ENCODE measurements at regions not wholly inside any gene's neighbourhood (a gene's known extent, or its start where the extent isn't known, plus 50 kb on each side); places are given as distances from the start of the nearest gene placed in this dataset.

DNA sequence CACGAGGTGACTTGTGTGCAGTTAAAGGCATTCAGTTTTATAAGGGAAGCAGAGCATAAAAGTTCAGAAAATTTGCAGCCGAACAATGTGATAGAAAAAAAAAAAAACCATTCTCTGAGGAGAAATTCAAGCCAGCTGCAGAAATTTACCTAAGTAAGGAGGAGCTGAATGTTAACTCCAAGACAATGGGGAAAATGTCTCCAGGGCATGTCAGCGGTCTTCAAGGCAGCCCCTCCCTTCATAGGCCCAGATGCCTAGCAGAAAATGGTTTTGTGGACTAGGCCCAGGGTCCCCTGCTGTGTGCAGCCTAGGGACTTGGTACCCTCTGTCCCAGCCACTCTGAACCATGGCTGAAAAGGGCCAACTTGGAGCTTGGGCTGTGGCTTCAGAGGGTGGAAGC lies 1764.0 kb downstream of the C4orf33 start:
- BruUV-seq (replicated peaks), result no TSS peak

DNA sequence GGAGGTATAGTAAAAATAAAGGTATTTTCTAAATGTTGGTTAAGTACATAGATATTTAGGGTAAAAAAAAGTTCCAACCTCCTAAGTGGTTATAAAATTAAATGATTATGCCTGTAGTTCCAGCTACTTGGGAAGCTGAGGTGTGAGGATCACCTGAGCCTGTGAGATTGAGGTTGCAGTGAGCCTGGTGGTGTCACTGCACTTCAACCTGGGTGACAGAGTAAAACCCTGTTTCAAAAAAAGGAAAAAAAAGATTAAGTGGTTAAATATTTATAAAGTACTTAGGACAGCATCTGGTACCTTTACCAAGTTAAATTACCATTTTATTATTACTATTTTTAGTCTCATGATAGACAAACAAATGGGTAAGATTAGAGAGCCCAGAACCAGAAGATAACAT lies 1801.0 kb downstream of the C4orf33 start:
- Histone ChIP-seq H3K4me1 (no peaks in the 10 kb centered on the region), H3K36me3 (ENCODE audit: control insufficient read depth, insufficient read depth, low read length) (no peaks in the 10 kb centered on the region), H3K27me3 (replicated peaks; ENCODE audit: control insufficient read depth, insufficient read depth, low read length) (no peaks in the 10 kb centered on the region), H3K9me3 (no peaks in the 10 kb centered on the region), H3K4me3 (ENCODE audit: low read depth, low read length) (no peak overlapping the region)
- no peaks in the 10 kb centered on the region for H3K36me3 Mint-ChIP-seq (ENCODE audit: insufficient read depth, unreplicated experiment)
- POLR2A ChIA-PET, result no interaction called here
- intact Hi-C loops (cut with micrococcal nuclease; ENCODE audit: unreplicated experiment), result no loop called here
- no peaks in the 10 kb centered on the region for H3K4me1 Mint-ChIP-seq (ENCODE audit: low read depth, unreplicated experiment)
- no peaks in the 10 kb centered on the region for H3K27me3 Mint-ChIP-seq (ENCODE audit: insufficient read depth, unreplicated experiment)
- no peaks in the 10 kb centered on the region for H3K9me3 Mint-ChIP-seq (ENCODE audit: unreplicated experiment)
- no peak overlapping the region for H3K4me3 Mint-ChIP-seq (ENCODE audit: unreplicated experiment)
- no peak for DNase-seq
- H3K27ac Mint-ChIP-seq (ENCODE audit: unreplicated experiment), result no peak overlapping the region
- TF ChIP-seq, protein P1, sequence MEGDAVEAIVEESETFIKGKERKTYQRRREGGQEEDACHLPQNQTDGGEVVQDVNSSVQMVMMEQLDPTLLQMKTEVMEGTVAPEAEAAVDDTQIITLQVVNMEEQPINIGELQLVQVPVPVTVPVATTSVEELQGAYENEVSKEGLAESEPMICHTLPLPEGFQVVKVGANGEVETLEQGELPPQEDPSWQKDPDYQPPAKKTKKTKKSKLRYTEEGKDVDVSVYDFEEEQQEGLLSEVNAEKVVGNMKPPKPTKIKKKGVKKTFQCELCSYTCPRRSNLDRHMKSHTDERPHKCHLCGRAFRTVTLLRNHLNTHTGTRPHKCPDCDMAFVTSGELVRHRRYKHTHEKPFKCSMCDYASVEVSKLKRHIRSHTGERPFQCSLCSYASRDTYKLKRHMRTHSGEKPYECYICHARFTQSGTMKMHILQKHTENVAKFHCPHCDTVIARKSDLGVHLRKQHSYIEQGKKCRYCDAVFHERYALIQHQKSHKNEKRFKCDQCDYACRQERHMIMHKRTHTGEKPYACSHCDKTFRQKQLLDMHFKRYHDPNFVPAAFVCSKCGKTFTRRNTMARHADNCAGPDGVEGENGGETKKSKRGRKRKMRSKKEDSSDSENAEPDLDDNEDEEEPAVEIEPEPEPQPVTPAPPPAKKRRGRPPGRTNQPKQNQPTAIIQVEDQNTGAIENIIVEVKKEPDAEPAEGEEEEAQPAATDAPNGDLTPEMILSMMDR (IDR thresholded peaks at IDR 0.05; ENCODE audit: insufficient read depth in 1 of 2, low read depth in 1 of 2, low read length in 1 of 2, severe bottlenecking in 1 of 2, unreplicated experiment in 1 of 2), result no peak
- CTCF ChIA-PET, result no interaction called here
- no TSS peak for BruUV-seq (replicated peaks)

More for the DNA sequence above, 1764.0 kb downstream of the C4orf33 start:
- Mint-ChIP-seq H3K36me3 (ENCODE audit: insufficient read depth, unreplicated experiment) (no peaks in the 10 kb centered on the region), H3K4me1 (ENCODE audit: low read depth, unreplicated experiment) (no peaks in the 10 kb centered on the region), H3K4me3 (ENCODE audit: unreplicated experiment) (no peak overlapping the region), H3K9me3 (ENCODE audit: unreplicated experiment) (no peaks in the 10 kb centered on the region), H3K27ac (ENCODE audit: unreplicated experiment) (no peak overlapping the region), H3K27me3 (ENCODE audit: insufficient read depth, unreplicated experiment) (no peaks in the 10 kb centered on the region)
- POLR2A ChIA-PET, result no interaction called here
- H3K4me1 ChIP-seq, result no peaks in the 10 kb centered on the region
- TF ChIP-seq, protein P1 (IDR thresholded peaks at IDR 0.05; ENCODE audit: insufficient read depth in 1 of 2, low read depth in 1 of 2, low read length in 1 of 2, severe bottlenecking in 1 of 2, unreplicated experiment in 1 of 2), result no peak
- no peak overlapping the region for H3K4me3 ChIP-seq (ENCODE audit: low read depth, low read length)
- no peaks in the 10 kb centered on the region for H3K27me3 ChIP-seq (replicated peaks; ENCODE audit: control insufficient read depth, insufficient read depth, low read length)
- H3K36me3 ChIP-seq (ENCODE audit: control insufficient read depth, insufficient read depth, low read length), result no peaks in the 10 kb centered on the region
- intact Hi-C loops (cut with micrococcal nuclease; ENCODE audit: unreplicated experiment), result no loop called here
- H3K9me3 ChIP-seq, result no peaks in the 10 kb centered on the region
- CTCF ChIA-PET, result no interaction called here
- DNase-seq, result no peak

DNA sequence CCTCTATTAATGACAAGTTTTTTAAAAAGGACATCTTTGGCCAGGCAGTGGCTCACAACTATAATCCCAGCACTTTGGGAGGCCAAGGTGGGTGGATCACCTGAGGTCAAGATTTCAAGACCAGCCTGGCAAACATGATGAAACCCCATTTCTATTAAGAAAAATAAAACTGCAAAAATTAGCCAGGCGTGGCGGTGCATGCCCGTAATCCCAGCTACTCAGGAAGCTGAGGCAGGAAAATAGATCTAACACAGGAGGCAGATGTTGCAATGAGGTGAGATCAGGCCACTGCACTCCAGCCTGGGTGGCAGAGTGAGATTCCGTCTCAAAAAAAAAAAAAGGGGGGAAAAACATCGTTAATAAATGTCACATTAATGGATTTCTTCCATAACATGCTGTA lies 1805.4 kb downstream of the C4orf33 start:
- Mint-ChIP-seq H3K9me3 (ENCODE audit: unreplicated experiment) (no peaks in the 10 kb centered on the region), H3K27ac (ENCODE audit: unreplicated experiment) (no peak overlapping the region), H3K4me3 (ENCODE audit: unreplicated experiment) (no peak overlapping the region), H3K36me3 (ENCODE audit: insufficient read depth, unreplicated experiment) (no peaks in the 10 kb centered on the region), H3K4me1 (ENCODE audit: low read depth, unreplicated experiment) (no peaks in the 10 kb centered on the region), H3K27me3 (ENCODE audit: insufficient read depth, unreplicated experiment) (no peaks in the 10 kb centered on the region)
- ChIA-PET CTCF (no interaction called here), POLR2A (no interaction called here)
- no peaks in the 10 kb centered on the region for H3K4me1 ChIP-seq
- H3K27me3 ChIP-seq (replicated peaks; ENCODE audit: control insufficient read depth, insufficient read depth, low read length), result no peaks in the 10 kb centered on the region
- no TSS peak for BruUV-seq (replicated peaks)
- TF ChIP-seq, protein P1 (IDR thresholded peaks at IDR 0.05; ENCODE audit: insufficient read depth in 1 of 2, low read depth in 1 of 2, low read length in 1 of 2, severe bottlenecking in 1 of 2, unreplicated experiment in 1 of 2), result no peak
- H3K36me3 ChIP-seq (ENCODE audit: control insufficient read depth, insufficient read depth, low read length), result no peaks in the 10 kb centered on the region
- no peak for DNase-seq
- intact Hi-C loops (cut with micrococcal nuclease; ENCODE audit: unreplicated experiment), result no loop called here
- H3K4me3 ChIP-seq (ENCODE audit: low read depth, low read length), result no peak overlapping the region
- H3K9me3 ChIP-seq, result no peaks in the 10 kb centered on the region

All from Caco-2 (cell line).